SU-DHL-6 (cell line): ENCODE measurements at regions not wholly inside any gene's neighbourhood (a gene's known extent, or its start where the extent isn't known, plus 50 kb on each side); places are given as distances from the start of the nearest gene placed in this dataset.

ENCODE experiments used
- H2AFZ ChIP-seq: fragments of 200-600 bp; sonication (generic); 2 replicates; pipeline ENCODE4 v1.6.1; 2014; ENCODE audit warnings: low read depth, mild to moderate bottlenecking, moderate library complexity, mixed read lengths, antibody characterized with exemption, low read length; ENCODE audit not compliant: severe bottlenecking
- H3F3A ChIP-seq: fragments of 200-600 bp; shearing (Covaris generic); 2 replicates; pipeline ENCODE4 v1.6.0; 2016; ENCODE audit warnings: antibody characterized with exemption, mild to moderate bottlenecking; ENCODE audit not compliant: insufficient read depth
- H3K27ac ChIP-seq: fragments of 200-600 bp; sonication (generic); 2 replicates; pipeline ENCODE4 v1.5.1; 2016; ENCODE audit warnings: low read depth, mild to moderate bottlenecking, low read length, moderate library complexity, mixed read lengths
- H3K27me3 ChIP-seq: fragments of 200-600 bp; sonication (generic), shearing (Covaris generic); 2 replicates; pipeline ENCODE4 v1.6.0; 2014; ENCODE audit warnings: mild to moderate bottlenecking, low read length
- H3K36me3 ChIP-seq: fragments of 200-600 bp; sonication (generic); 2 replicates; pipeline ENCODE4 v1.6.1; 2014; ENCODE audit warnings: mild to moderate bottlenecking, low read length, mixed read lengths
- H3K4me2 ChIP-seq: fragments of 300-600, 200-600 bp; shearing (Covaris generic), sonication (generic); 2 replicates; pipeline ENCODE4 v1.6.0; 2014; ENCODE audit warnings: low read length, low read depth, mild to moderate bottlenecking; ENCODE audit not compliant: poor library complexity, severe bottlenecking
- H3K4me3 ChIP-seq: fragments of 200-600 bp; sonication (generic); 2 replicates; pipeline ENCODE4 v1.5.1; 2014; ENCODE audit warnings: antibody characterized with exemption, low read length, mild to moderate bottlenecking, mixed read lengths; ENCODE audit not compliant: insufficient read depth, poor library complexity, severe bottlenecking
- H3K79me2 ChIP-seq: fragments of 200-600 bp; sonication (generic); 2 replicates; pipeline ENCODE4 v1.6.1; 2014; ENCODE audit warnings: mild to moderate bottlenecking, low read length, moderate library complexity; ENCODE audit not compliant: insufficient read depth
- H3K9ac ChIP-seq: fragments of 200-600 bp; sonication (generic); 2 replicates; pipeline ENCODE4 v1.7.0; 2014; ENCODE audit warnings: mild to moderate bottlenecking, low read length
- H3K9me2 ChIP-seq: fragments of 200-600 bp; sonication (generic); replicated peaks from 2 replicates; pipeline ENCODE4 v1.6.1; 2014; ENCODE audit warnings: low read length; ENCODE audit not compliant: insufficient read depth
- H3K9me3 ChIP-seq: fragments of 200-600 bp; sonication (generic); 2 replicates; pipeline ENCODE4 v1.6.1; 2014; ENCODE audit warnings: low read length, mixed read lengths; ENCODE audit not compliant: insufficient read depth
- H4K20me1 ChIP-seq: fragments of 200-600 bp; sonication (generic); 2 replicates; pipeline ENCODE4 v1.6.1; 2014; ENCODE audit warnings: low read depth, mild to moderate bottlenecking, antibody characterized with exemption, low read length, moderate library complexity, mixed read lengths
- CTCF ChIP-seq: fragments of 200-600 bp; sonication (generic); IDR thresholded peaks from one replicate; pipeline ENCODE4 v1.5.1; 2017; ENCODE audit warnings: antibody characterized with exemption, mild to moderate bottlenecking, low read length, moderate library complexity; ENCODE audit not compliant: insufficient read depth, poor library complexity, severe bottlenecking
- EZH2phosphoT487 ChIP-seq: fragments of 200-600 bp; sonication (generic), shearing (Covaris generic); conservative IDR thresholded peaks from 2 replicates; pipeline ENCODE4 v1.6.1; 2018; ENCODE audit warnings: mild to moderate bottlenecking, antibody characterized with exemption, low read length, moderate library complexity, mixed read lengths

- Histone ChIP-seq H3K79me2 (no peaks in the 10 kb centered on the region), H4K20me1 (no peaks in the 10 kb centered on the region), H3K27ac (no peak overlapping the region), H3F3A (no peaks in the 10 kb centered on the region), H3K27me3 (no peaks in the 10 kb centered on the region), H3K4me3 (no peak overlapping the region), H3K9ac (no peak overlapping the region), H2AFZ (no peak overlapping the region), H3K4me2 (no peak overlapping the region), H3K9me2 (no peaks in the 10 kb centered on the region), H3K36me3 (no peaks in the 10 kb centered on the region), H3K9me3 (no peaks in the 10 kb centered on the region)
- TF ChIP-seq CTCF (no peak), EZH2phosphoT487 (no peak)
These were observed 280.7 kb upstream of the TLE3 start for GRCh38 chr15:70378126-70379031.

- no peaks in the 10 kb centered on the region for H3K9me2 ChIP-seq
- H3K9me3 ChIP-seq = no peaks in the 10 kb centered on the region
- no peak overlapping the region for H3K4me3 ChIP-seq
- no peaks in the 10 kb centered on the region for H3F3A ChIP-seq
- no peak overlapping the region for H2AFZ ChIP-seq
- H3K9ac ChIP-seq = no peak overlapping the region
- no peaks in the 10 kb centered on the region for H4K20me1 ChIP-seq
- H3K4me2 ChIP-seq = no peak overlapping the region
- no peaks in the 10 kb centered on the region for H3K27me3 ChIP-seq
- no peaks in the 10 kb centered on the region for H3K36me3 ChIP-seq
- H3K27ac ChIP-seq = no peak overlapping the region
- TF ChIP-seq CTCF (no peak), EZH2phosphoT487 (no peak)
- no peaks in the 10 kb centered on the region for H3K79me2 ChIP-seq
These were observed 279.4 kb upstream of the TLE3 start for GRCh38 chr15:70376929-70377691.

GRCh38 chr15:70376031-70376928 is 278.6 kb upstream of the TLE3 start:
- no peaks in the 10 kb centered on the region for H3K79me2 ChIP-seq
- no peaks in the 10 kb centered on the region for H3K9me3 ChIP-seq
- no peak overlapping the region for H3K4me2 ChIP-seq
- no peak overlapping the region for H2AFZ ChIP-seq
- no peaks in the 10 kb centered on the region for H3K27me3 ChIP-seq
- TF ChIP-seq CTCF (no peak), EZH2phosphoT487 (no peak)
- H3K36me3 ChIP-seq = no peaks in the 10 kb centered on the region
- H3K9me2 ChIP-seq = no peaks in the 10 kb centered on the region
- H3K4me3 ChIP-seq = no peak overlapping the region
- no peak overlapping the region for H3K27ac ChIP-seq
- no peak overlapping the region for H3K9ac ChIP-seq
- no peaks in the 10 kb centered on the region for H3F3A ChIP-seq
- no peaks in the 10 kb centered on the region for H4K20me1 ChIP-seq
